ENCODE measurements at regions not wholly inside any gene's neighbourhood (a gene's known extent, or its start where the extent isn't known, plus 50 kb on each side); places are given as distances from the start of the nearest gene placed in this dataset.
"Not testable (repeated sequence)": the region's sequence is repeated elsewhere in the genome, so short reads cannot be mapped to it uniquely, and the experiment has no call there.

DNA sequence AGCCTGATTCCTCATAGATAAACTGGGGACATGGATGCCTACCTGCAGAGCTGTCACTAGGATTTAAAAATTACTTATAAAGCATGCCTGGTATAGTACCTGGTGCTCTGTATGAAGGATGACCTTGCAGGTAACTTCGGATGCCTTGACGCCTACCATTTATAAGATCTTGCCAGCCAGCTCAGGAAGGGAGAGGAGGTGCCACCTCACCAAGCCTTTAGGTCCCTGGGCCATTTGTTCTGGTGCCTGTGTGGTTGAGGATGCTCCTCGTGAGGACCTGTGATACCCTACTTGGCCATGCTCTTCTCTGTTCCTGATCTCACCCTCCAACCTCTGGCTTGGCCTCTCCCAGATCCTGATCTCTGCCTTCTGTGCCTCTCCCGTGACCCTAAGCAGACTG is 85.2 kb downstream of the FDX1 start:
- intact Hi-C loops (cut with DNase I), result loop anchor here in 1 of 2 donors (5.0 kb wide), 1 partner anchor 1072 kb away; no protein-coding TSS in a partner anchor
- no peak for DNase-seq (ENCODE audit: low spot score)

DNA sequence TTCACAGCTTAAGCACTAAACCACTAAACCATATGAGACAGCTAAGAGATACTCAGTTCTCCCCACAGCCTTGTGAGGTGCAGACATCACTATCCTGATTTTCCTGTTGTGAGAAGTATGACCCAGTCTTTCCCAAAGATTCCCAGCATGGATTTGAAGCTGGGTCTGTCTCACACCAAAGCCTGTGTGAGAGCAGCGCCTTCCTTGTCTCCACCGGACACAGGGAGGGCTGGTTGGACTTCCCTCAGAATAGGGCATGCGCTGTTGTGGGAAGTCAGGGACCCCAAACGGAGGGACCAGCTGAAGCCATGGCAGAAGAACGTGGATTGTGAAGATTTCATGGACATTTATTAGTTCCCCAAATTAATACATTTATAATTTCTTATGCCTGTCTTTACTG is 87.6 kb downstream of the FDX1 start:
- DNase-seq (ENCODE audit: low spot score); intact Hi-C loops (cut with DNase I): not testable (repeated sequence)

DNA sequence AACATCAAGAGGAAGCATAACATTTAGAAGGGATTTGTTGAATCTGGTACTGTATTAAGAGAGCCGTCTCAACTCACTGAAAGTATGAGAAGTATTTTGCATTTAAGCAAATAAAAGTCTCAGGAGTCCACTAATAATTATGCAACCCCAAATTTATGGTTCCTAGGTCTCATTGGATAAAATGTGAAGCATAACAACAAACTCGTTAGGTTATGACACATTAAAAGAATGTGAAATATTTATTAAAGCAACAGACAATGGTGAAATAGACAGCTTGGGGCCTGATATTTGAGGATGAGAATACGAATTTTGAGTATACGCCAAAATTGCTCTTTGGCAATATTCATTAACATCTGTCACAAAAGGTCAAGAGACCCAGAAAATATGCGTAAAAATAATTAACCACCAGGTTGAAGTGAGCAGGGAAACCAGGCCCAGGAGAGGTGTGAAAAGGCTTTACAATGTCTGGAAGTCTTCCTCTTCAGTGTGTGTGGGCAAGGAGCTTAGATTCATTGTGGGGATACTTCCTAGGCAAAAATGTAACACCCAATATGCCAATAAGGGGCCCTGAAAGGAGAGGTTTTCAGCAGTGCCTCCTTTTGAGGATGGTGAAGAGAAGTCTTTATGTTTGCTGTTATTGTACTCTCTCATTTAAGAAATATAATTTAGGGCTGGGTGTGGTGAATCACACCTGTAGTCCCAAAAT is 89.2 kb downstream of the FDX1 start:
- no peak for DNase-seq (ENCODE audit: low spot score)
- intact Hi-C loops (cut with DNase I), result no loop called here

DNA sequence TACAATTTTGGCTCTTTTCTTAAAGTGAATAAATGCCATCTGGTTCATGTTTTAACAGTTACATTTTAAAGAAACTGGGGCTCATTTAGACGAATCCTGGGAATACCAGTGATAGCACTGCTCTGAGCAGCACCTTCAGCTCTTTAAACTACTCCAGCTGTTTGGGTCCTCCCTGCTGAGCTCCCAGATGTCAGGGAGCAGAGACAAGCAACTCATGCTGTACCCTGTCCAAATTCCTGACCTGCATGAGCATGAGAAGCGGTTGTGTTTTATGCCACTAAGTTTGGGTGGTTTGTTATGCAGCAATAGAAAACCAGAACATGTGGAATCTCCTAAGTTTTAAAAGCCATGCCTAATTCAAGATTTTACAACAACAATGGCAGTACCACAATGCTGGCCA is 90.0 kb downstream of the FDX1 start:
- intact Hi-C loops (cut with DNase I), result no loop called here

DNA sequence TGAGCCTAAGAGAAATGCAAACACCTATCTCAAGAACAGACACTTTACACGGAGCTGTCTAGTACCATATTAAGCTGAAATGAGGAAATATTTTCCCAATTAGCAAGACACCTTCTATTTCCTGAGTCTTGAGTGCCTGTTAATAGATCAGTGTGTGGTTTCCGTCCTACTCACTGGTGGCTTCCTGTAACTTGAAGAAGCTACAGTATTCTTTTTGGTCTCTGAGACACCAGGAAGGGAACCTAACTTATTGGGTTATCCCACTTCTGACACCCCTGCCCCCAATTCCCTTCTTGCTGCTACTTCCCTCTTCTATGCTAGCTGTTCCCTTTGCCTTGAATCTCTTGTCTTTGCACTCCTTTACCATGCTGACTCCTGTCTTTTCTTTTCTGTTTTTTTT is 92.7 kb downstream of the FDX1 start:
- intact Hi-C loops (cut with DNase I), result no loop called here
- DNase-seq (ENCODE audit: low spot score), result no peak

More for the DNA sequence above, 90.0 kb downstream of the FDX1 start:
- no peak for DNase-seq (ENCODE audit: low spot score)

GRCh38 chr11:110524238-110524637 is 94.5 kb downstream of the FDX1 start:
- no peak for DNase-seq (ENCODE audit: low spot score)
- intact Hi-C loops (cut with DNase I), result no loop called here

DNA sequence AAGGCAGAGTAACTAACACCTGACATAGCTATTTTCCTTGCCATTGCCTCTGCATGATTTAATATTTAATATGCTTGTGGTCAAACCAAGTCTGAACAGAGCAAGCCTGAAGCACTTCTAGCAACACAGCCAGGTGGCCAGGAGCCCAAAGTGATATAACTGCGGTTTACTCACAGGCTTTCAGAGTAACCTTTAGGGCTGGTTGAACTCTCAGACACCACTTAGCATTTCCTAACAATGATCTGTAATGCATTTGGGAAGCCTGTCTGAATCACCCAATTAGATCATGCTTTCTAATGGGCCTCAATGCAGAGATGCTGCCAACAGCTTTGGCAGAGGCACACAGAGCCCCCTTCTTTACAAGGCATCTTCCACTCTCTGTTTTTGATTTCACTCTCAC is 96.1 kb downstream of the FDX1 start:
- peak; percentile 94 for DNase-seq (ENCODE audit: low spot score)
- intact Hi-C loops (cut with DNase I), result no loop called here

DNA sequence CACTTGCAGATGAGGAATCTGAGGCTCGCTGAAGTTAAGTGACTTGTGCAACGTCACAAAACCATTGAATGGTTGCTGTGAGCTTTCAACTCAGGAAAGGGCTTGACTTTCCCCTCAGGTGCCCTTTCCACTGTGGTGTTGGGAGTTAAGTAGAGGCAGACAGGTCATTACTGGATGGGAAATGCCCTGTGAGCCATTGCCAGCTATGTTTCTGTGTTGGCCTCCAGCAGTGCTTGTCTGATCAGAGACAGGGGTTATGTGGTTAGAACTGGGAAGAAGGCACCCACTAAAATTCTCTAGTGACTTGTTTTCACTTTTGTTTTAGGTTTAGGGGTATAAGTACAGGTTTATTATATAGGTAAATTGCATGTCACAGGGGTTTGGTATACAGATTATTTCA is 96.6 kb downstream of the FDX1 start:
- intact Hi-C loops (cut with DNase I), result no loop called here
- DNase-seq (ENCODE audit: low spot score), result no peak
